EL (cell line): ENCODE measurements at regions not wholly inside any gene's neighbourhood (a gene's known extent, or its start where the extent isn't known, plus 50 kb on each side); places are given as distances from the start of the nearest gene placed in this dataset.
"Not testable (repeated sequence)": the region's sequence is repeated elsewhere in the genome, so short reads cannot be mapped to it uniquely, and the experiment has no call there.

Experiments used
- DNase-seq: peaks from one replicate; pipeline ENCODE4 v3.0.0-alpha.2; 2016

- no peak for DNase-seq
These were observed 569.2 kb downstream of the ZBBX start for GRCh38 chr3:166810741-166811445.

- DNase-seq: no peak
These were observed 570.6 kb downstream of the ZBBX start for GRCh38 chr3:166809520-166809919.

GRCh38 chr3:166788936-166789335 is 591.2 kb downstream of the ZBBX start:
- no peak for DNase-seq

GRCh38 chr3:166785876-166786275 is 594.2 kb downstream of the ZBBX start:
- DNase-seq: no peak

GRCh38 chr3:166783206-166783605 is 596.9 kb downstream of the ZBBX start:
- DNase-seq: no peak

- DNase-seq: no peak
These were observed 615.3 kb downstream of the ZBBX start for GRCh38 chr3:166764698-166765318.

GRCh38 chr3:166759736-166760513 is 620.2 kb downstream of the ZBBX start:
- DNase-seq: no peak

GRCh38 chr3:166752214-166752613 is 627.9 kb downstream of the ZBBX start:
- DNase-seq: no peak

GRCh38 chr3:166743481-166744134 is 636.5 kb downstream of the ZBBX start:
- no peak for DNase-seq

- DNase-seq: no peak
These were observed 645.4 kb downstream of the ZBBX start for GRCh38 chr3:166734734-166735133.

GRCh38 chr3:166731701-166732100 is 648.4 kb downstream of the ZBBX start:
- no peak for DNase-seq

GRCh38 chr3:166721466-166721865 is 658.6 kb downstream of the ZBBX start:
- no peak for DNase-seq

GRCh38 chr3:166714206-166714605 is 665.9 kb downstream of the ZBBX start:
- no peak for DNase-seq

GRCh38 chr3:166713787-166714186 is 666.3 kb downstream of the ZBBX start:
- no peak for DNase-seq

GRCh38 chr3:166706094-166706493 is 674.0 kb downstream of the ZBBX start:
- no peak for DNase-seq

GRCh38 chr3:166697495-166697894 is 682.6 kb downstream of the ZBBX start:
- DNase-seq: no peak

GRCh38 chr3:166696103-166696502 is 684.0 kb downstream of the ZBBX start:
- DNase-seq: no peak

GRCh38 chr3:166688665-166689064 is 691.4 kb downstream of the ZBBX start:
- no peak for DNase-seq

GRCh38 chr3:166685246-166685645 is 694.9 kb downstream of the ZBBX start:
- no peak for DNase-seq

- DNase-seq: not testable (repeated sequence)
These were observed 696.0 kb downstream of the ZBBX start for GRCh38 chr3:166684077-166684476.

- no peak for DNase-seq
These were observed 710.3 kb downstream of the ZBBX start for GRCh38 chr3:166669781-166670180.

GRCh38 chr3:166663194-166663593 is 716.9 kb downstream of the ZBBX start:
- no peak for DNase-seq

- DNase-seq: no peak
These were observed 718.5 kb downstream of the ZBBX start for GRCh38 chr3:166661621-166662020.
